ENCODE measurements at regions not wholly inside any gene's neighbourhood (a gene's known extent, or its start where the extent isn't known, plus 50 kb on each side); places are given as distances from the start of the nearest gene placed in this dataset.
A peak's percentile ranks its signal among the peaks of the same experiment; 100 is the strongest.
"Not testable (repeated sequence)": the region's sequence is repeated elsewhere in the genome, so short reads cannot be mapped to it uniquely, and the experiment has no call there.

- H4K20me1 ChIP-seq (ENCODE audit: insufficient read depth); CTCF ChIA-PET; RAD21 ChIA-PET (ENCODE audit: low non-redundant PET in 1 of 2, low total read pairs in 2 of 2, uncharacterized antibody in 2 of 2, unreplicated experiment in 2 of 2); H3K4me3 ChIP-seq (replicated peaks in 1 of 2; ENCODE audit: low read depth in 1 of 2, low read length in 2 of 2); intact Hi-C loops (cut with micrococcal nuclease); POLR2A ChIA-PET; H2AFZ ChIP-seq (ENCODE audit: low read depth, low read length, poor library complexity, severe bottlenecking); DNase-seq (ENCODE audit: low read depth, low spot score); H3K4me2 ChIP-seq (ENCODE audit: low read length); H3K9me2 ChIP-seq (ENCODE audit: insufficient read depth); H3K4me1 ChIP-seq (ENCODE audit: control insufficient read depth in 1 of 2, insufficient read depth in 2 of 2, low read length in 2 of 2); BruUV-seq (replicated peaks); H3K27me3 ChIP-seq (ENCODE audit: insufficient read depth, low read length); H3K27ac ChIP-seq (ENCODE audit: low read depth, low read length); H3K36me3 ChIP-seq (ENCODE audit: control insufficient read depth in 1 of 2, insufficient read depth in 2 of 2, low read length in 2 of 2); H3K79me2 ChIP-seq (ENCODE audit: insufficient read depth, low read length); H3K9me3 ChIP-seq (ENCODE audit: control insufficient read depth in 1 of 2, insufficient read depth in 1 of 2, low read depth in 1 of 2, low read length in 2 of 2); H3K9ac ChIP-seq (ENCODE audit: low read length): not testable (repeated sequence)
- ATAC-seq: peak; percentile 79
These were observed 139.1 kb downstream of the TNFRSF13B start for GRCh38 chr17:16832853-16833252.

- H3K9ac ChIP-seq (ENCODE audit: low read length); RAD21 ChIA-PET (ENCODE audit: low non-redundant PET in 1 of 2, low total read pairs in 2 of 2, uncharacterized antibody in 2 of 2, unreplicated experiment in 2 of 2); H3K4me2 ChIP-seq (ENCODE audit: low read length); DNase-seq (ENCODE audit: low read depth, low spot score); ATAC-seq; H4K20me1 ChIP-seq (ENCODE audit: insufficient read depth); CTCF ChIA-PET; H3K27ac ChIP-seq (ENCODE audit: low read depth, low read length); H3K9me2 ChIP-seq (ENCODE audit: insufficient read depth); H3K4me1 ChIP-seq (ENCODE audit: control insufficient read depth in 1 of 2, insufficient read depth in 2 of 2, low read length in 2 of 2); H3K27me3 ChIP-seq (ENCODE audit: insufficient read depth, low read length); intact Hi-C loops (cut with micrococcal nuclease); H3K9me3 ChIP-seq (ENCODE audit: control insufficient read depth in 1 of 2, insufficient read depth in 1 of 2, low read depth in 1 of 2, low read length in 2 of 2); H2AFZ ChIP-seq (ENCODE audit: low read depth, low read length, poor library complexity, severe bottlenecking); POLR2A ChIA-PET; H3K36me3 ChIP-seq (ENCODE audit: control insufficient read depth in 1 of 2, insufficient read depth in 2 of 2, low read length in 2 of 2); H3K4me3 ChIP-seq (replicated peaks in 1 of 2; ENCODE audit: low read depth in 1 of 2, low read length in 2 of 2); BruUV-seq (replicated peaks); H3K79me2 ChIP-seq (ENCODE audit: insufficient read depth, low read length): not testable (repeated sequence)
These were observed 139.7 kb downstream of the TNFRSF13B start for GRCh38 chr17:16832206-16832605.

DNA sequence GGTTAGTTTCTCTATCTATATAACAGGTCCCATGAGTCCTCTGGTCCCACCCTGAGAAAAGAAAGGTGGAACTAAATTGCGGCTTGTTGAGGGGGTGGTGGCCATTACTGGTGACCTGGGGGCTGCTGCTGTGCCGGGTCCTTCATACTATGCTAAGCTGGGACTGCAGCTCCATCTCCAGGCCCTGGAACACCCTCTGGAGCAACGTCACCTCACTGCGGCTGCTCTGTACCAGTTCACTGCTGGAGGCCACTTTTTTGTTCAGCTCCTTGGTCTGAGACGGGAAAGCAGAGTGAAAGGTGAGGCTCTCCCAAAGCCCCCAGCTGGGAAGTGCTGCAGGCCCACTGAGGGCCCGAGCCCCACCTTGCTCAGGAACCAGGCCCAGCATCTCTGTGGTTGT is 140.7 kb downstream of the CCDC144A start:
- H3K4me2 ChIP-seq (ENCODE audit: low read length); intact Hi-C loops (cut with micrococcal nuclease); H3K9me3 ChIP-seq (ENCODE audit: control insufficient read depth in 1 of 2, insufficient read depth in 1 of 2, low read depth in 1 of 2, low read length in 2 of 2); H3K9me2 ChIP-seq (ENCODE audit: insufficient read depth); DNase-seq (ENCODE audit: low read depth, low spot score); ATAC-seq; H3K79me2 ChIP-seq (ENCODE audit: insufficient read depth, low read length); H3K4me3 ChIP-seq (replicated peaks in 1 of 2; ENCODE audit: low read depth in 1 of 2, low read length in 2 of 2); POLR2A ChIA-PET; H4K20me1 ChIP-seq (ENCODE audit: insufficient read depth); H3K27ac ChIP-seq (ENCODE audit: low read depth, low read length); H3K27me3 ChIP-seq (ENCODE audit: insufficient read depth, low read length); H3K9ac ChIP-seq (ENCODE audit: low read length); CTCF ChIA-PET; H3K36me3 ChIP-seq (ENCODE audit: control insufficient read depth in 1 of 2, insufficient read depth in 2 of 2, low read length in 2 of 2); RAD21 ChIA-PET (ENCODE audit: low non-redundant PET in 1 of 2, low total read pairs in 2 of 2, uncharacterized antibody in 2 of 2, unreplicated experiment in 2 of 2); H3K4me1 ChIP-seq (ENCODE audit: control insufficient read depth in 1 of 2, insufficient read depth in 2 of 2, low read length in 2 of 2); BruUV-seq (replicated peaks); H2AFZ ChIP-seq (ENCODE audit: low read depth, low read length, poor library complexity, severe bottlenecking): not testable (repeated sequence)

GRCh38 chr17:16830219-16830618 is 140.2 kb downstream of the CCDC144A start:
- H3K27me3 ChIP-seq (ENCODE audit: insufficient read depth, low read length); CTCF ChIA-PET; RAD21 ChIA-PET (ENCODE audit: low non-redundant PET in 1 of 2, low total read pairs in 2 of 2, uncharacterized antibody in 2 of 2, unreplicated experiment in 2 of 2); POLR2A ChIA-PET; H3K4me3 ChIP-seq (replicated peaks in 1 of 2; ENCODE audit: low read depth in 1 of 2, low read length in 2 of 2); H3K9me3 ChIP-seq (ENCODE audit: control insufficient read depth in 1 of 2, insufficient read depth in 1 of 2, low read depth in 1 of 2, low read length in 2 of 2); H3K79me2 ChIP-seq (ENCODE audit: insufficient read depth, low read length); H3K9me2 ChIP-seq (ENCODE audit: insufficient read depth); H4K20me1 ChIP-seq (ENCODE audit: insufficient read depth); H2AFZ ChIP-seq (ENCODE audit: low read depth, low read length, poor library complexity, severe bottlenecking); H3K27ac ChIP-seq (ENCODE audit: low read depth, low read length); DNase-seq (ENCODE audit: low read depth, low spot score); H3K4me1 ChIP-seq (ENCODE audit: control insufficient read depth in 1 of 2, insufficient read depth in 2 of 2, low read length in 2 of 2); BruUV-seq (replicated peaks); H3K36me3 ChIP-seq (ENCODE audit: control insufficient read depth in 1 of 2, insufficient read depth in 2 of 2, low read length in 2 of 2); H3K9ac ChIP-seq (ENCODE audit: low read length); H3K4me2 ChIP-seq (ENCODE audit: low read length); intact Hi-C loops (cut with micrococcal nuclease): not testable (repeated sequence)
- ATAC-seq: peak; percentile 46; the same call in 1 of the 2 replicates

All from HCT116 (cell line).